ENCODE measurements at regions not wholly inside any gene's neighbourhood (a gene's known extent, or its start where the extent isn't known, plus 50 kb on each side); places are given as distances from the start of the nearest gene placed in this dataset.
A peak's percentile ranks its signal among the peaks of the same experiment; 100 is the strongest.

DNA sequence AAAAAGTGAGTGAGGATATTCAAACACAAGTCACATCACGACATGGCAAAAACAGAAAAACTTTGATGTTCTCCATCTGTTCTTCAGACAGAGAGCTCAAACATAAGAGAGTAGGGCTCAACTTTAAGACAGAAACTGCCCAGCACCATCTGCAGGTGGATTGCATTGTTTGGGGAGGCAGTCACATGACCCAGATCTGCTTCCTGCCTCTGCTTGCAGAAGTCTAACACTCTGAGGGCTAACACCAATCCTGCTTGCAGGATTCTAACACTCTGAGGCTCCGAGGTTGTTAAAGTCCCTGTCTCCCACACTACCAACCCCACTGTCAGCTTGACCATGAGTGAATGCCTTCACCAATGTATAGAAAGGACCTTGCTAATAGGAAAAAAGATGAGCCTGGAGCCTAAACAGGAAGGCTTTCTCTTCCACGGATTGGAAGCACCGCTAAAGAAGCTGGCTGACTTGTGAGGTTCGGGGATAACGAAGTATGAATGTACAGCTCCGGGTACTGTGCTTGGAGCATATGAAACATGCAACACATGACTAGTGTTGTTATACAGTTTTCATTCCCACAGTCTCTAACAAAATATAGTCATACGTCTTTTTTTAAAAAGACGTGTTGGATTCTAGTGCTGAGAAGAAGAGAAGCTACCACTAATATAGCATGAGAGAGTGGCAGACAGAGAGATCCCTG is 176.6 kb upstream of the CREB1 start:
- TF ChIP-seq CEBPB (IDR thresholded peaks at IDR 0.05) (no peak), RAD21 (IDR thresholded peaks at IDR 0.05; ENCODE audit: low read depth) (no peak), EP300 (IDR thresholded peaks at IDR 0.05; ENCODE audit: borderline replicate concordance) (no peak), NFIC (IDR thresholded peaks at IDR 0.05) (no peak), EGR1 (IDR thresholded peaks at IDR 0.05) (no peak), TEAD4 (IDR thresholded peaks at IDR 0.05) (no peak), FOXM1 (IDR thresholded peaks at IDR 0.05; ENCODE audit: borderline replicate concordance, low read depth) (no peak)
- TF ChIP-seq, protein P1, sequence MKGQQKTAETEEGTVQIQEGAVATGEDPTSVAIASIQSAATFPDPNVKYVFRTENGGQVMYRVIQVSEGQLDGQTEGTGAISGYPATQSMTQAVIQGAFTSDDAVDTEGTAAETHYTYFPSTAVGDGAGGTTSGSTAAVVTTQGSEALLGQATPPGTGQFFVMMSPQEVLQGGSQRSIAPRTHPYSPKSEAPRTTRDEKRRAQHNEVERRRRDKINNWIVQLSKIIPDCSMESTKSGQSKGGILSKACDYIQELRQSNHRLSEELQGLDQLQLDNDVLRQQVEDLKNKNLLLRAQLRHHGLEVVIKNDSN (IDR thresholded peaks at IDR 0.05): peak; percentile 82
- TF ChIP-seq, protein P2, sequence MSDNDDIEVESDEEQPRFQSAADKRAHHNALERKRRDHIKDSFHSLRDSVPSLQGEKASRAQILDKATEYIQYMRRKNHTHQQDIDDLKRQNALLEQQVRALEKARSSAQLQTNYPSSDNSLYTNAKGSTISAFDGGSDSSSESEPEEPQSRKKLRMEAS (IDR thresholded peaks at IDR 0.05): no peak
- TF ChIP-seq, protein P3, sequence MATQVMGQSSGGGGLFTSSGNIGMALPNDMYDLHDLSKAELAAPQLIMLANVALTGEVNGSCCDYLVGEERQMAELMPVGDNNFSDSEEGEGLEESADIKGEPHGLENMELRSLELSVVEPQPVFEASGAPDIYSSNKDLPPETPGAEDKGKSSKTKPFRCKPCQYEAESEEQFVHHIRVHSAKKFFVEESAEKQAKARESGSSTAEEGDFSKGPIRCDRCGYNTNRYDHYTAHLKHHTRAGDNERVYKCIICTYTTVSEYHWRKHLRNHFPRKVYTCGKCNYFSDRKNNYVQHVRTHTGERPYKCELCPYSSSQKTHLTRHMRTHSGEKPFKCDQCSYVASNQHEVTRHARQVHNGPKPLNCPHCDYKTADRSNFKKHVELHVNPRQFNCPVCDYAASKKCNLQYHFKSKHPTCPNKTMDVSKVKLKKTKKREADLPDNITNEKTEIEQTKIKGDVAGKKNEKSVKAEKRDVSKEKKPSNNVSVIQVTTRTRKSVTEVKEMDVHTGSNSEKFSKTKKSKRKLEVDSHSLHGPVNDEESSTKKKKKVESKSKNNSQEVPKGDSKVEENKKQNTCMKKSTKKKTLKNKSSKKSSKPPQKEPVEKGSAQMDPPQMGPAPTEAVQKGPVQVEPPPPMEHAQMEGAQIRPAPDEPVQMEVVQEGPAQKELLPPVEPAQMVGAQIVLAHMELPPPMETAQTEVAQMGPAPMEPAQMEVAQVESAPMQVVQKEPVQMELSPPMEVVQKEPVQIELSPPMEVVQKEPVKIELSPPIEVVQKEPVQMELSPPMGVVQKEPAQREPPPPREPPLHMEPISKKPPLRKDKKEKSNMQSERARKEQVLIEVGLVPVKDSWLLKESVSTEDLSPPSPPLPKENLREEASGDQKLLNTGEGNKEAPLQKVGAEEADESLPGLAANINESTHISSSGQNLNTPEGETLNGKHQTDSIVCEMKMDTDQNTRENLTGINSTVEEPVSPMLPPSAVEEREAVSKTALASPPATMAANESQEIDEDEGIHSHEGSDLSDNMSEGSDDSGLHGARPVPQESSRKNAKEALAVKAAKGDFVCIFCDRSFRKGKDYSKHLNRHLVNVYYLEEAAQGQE (IDR thresholded peaks at IDR 0.05; ENCODE audit: low read depth): no peak

Data from Ishikawa (cell line).